AG04450 (cell line): ENCODE measurements at regions not wholly inside any gene's neighbourhood (a gene's known extent, or its start where the extent isn't known, plus 50 kb on each side); places are given as distances from the start of the nearest gene placed in this dataset.

ENCODE experiments used
- CTCF ChIA-PET: fragments of 300-600, 350-600 bp; formaldehyde crosslinking; extraction: SDS; loops from one replicate; lab custom pipeline; 2022; ENCODE audit warnings: antibody characterized with exemption, inconsistent platforms; lab: Charles Lee
- POLR2A ChIA-PET: fragments of 350-600 bp; formaldehyde crosslinking; extraction: SDS; loops from one replicate; lab custom pipeline; 2021; ENCODE audit warnings: antibody characterized with exemption, inconsistent platforms; lab: Yijun Ruan, JAX
- DNase-seq: peaks from one replicate; pipeline ENCODE4 v3.0.0-alpha.2; 2011; ENCODE audit warnings: low read depth, low spot score
- H3K27ac ChIP-seq: one replicate; pipeline ENCODE4 v1.5.1; 2012; ENCODE audit warnings: low read depth, low read length, control low read depth
- H3K27me3 ChIP-seq: one replicate; pipeline ENCODE4 v1.6.0; 2012; ENCODE audit warnings: low read length; ENCODE audit not compliant: control insufficient read depth, insufficient read depth
- H3K4me3 ChIP-seq: 2 replicates; pipeline ENCODE4 v1.5.1; 2011; ENCODE audit warnings: mild to moderate bottlenecking, low read depth, low read length, control low read depth
- H3K9me3 ChIP-seq: 2 replicates; pipeline ENCODE4 v1.5.1; 2012; ENCODE audit warnings: low read length; ENCODE audit not compliant: control insufficient read depth, insufficient read depth
- CTCF ChIP-seq: IDR thresholded peaks from 2 replicates; pipeline ENCODE4 v1.5.1; 2011; ENCODE audit warnings: low read depth, low read length, control low read depth, inconsistent platforms

GRCh38 chr11:97225794-97226193 is 836.0 kb downstream of the JRKL start:
- no peak overlapping the region for H3K27ac ChIP-seq
- DNase-seq = no peak
- no peak for TF ChIP-seq CTCF
- ChIA-PET CTCF (no interaction called here), POLR2A (no interaction called here)
- H3K9me3 ChIP-seq = no peaks in the 10 kb centered on the region; the same call in 1 of the 2 replicates
- no peaks in the 10 kb centered on the region for H3K27me3 ChIP-seq
- no peak overlapping the region for H3K4me3 ChIP-seq

GRCh38 chr11:97229936-97230335 is 840.1 kb downstream of the JRKL start:
- no peaks in the 10 kb centered on the region for H3K27me3 ChIP-seq
- no peak overlapping the region for H3K27ac ChIP-seq
- ChIA-PET CTCF (no interaction called here), POLR2A (interaction anchor here (0.6 kb wide), 1 partner anchor 1132 kb away, joined by 3 read pairs; no protein-coding TSS in a partner anchor)
- H3K4me3 ChIP-seq = no peak overlapping the region
- TF ChIP-seq CTCF = no peak
- DNase-seq = no peak
- H3K9me3 ChIP-seq = no peaks in the 10 kb centered on the region; the same call in none of the 2 replicates

- no peak for TF ChIP-seq CTCF
- no peak overlapping the region for H3K27ac ChIP-seq
- no peak overlapping the region for H3K4me3 ChIP-seq
- POLR2A ChIA-PET = no interaction called here
- H3K27me3 ChIP-seq = no peaks in the 10 kb centered on the region
- DNase-seq = no peak
- CTCF ChIA-PET = no interaction called here
- no peaks in the 10 kb centered on the region; the same call in none of the 2 replicates for H3K9me3 ChIP-seq
Observed at GRCh38 chr11:97231231-97231630, 841.4 kb downstream of the JRKL start.

GRCh38 chr11:97234016-97234415 is 844.2 kb downstream of the JRKL start:
- H3K27ac ChIP-seq = no peak overlapping the region
- no peak for TF ChIP-seq CTCF
- no peak overlapping the region for H3K4me3 ChIP-seq
- ChIA-PET CTCF (no interaction called here), POLR2A (no interaction called here)
- no peak for DNase-seq
- H3K9me3 ChIP-seq = no peaks in the 10 kb centered on the region; the same call in none of the 2 replicates
- no peaks in the 10 kb centered on the region for H3K27me3 ChIP-seq

GRCh38 chr11:97237151-97237550 is 847.3 kb downstream of the JRKL start:
- POLR2A ChIA-PET = no interaction called here

More at GRCh38 chr11:97237151-97237550, 847.3 kb downstream of the JRKL start:
- Histone ChIP-seq H3K27ac (no peak overlapping the region), H3K9me3 (no peaks in the 10 kb centered on the region; the same call in 1 of the 2 replicates), H3K4me3 (no peak overlapping the region), H3K27me3 (no peaks in the 10 kb centered on the region)
- CTCF ChIA-PET = no interaction called here
- no peak for DNase-seq
- no peak for TF ChIP-seq CTCF
